Stimulated activated CD8-positive, alpha-beta memory T cell treated with anti-CD3 and anti-CD28 coated beads, Interleukin-4, amount 100 ng/mL, for 48 hours (primary cell): ENCODE measurements at regions not wholly inside any gene's neighbourhood (a gene's known extent, or its start where the extent isn't known, plus 50 kb on each side); places are given as distances from the start of the nearest gene placed in this dataset.

Experiments
- DNase-seq: peaks from one replicate; pipeline ENCODE4 v3.0.0-alpha.2; 2020

GRCh38 chr14:34035177-34035933 is 84.5 kb upstream of the EGLN3 start:
- DNase-seq: no peak

- DNase-seq: no peak
These were observed 83.7 kb upstream of the EGLN3 start for GRCh38 chr14:34034447-34035176.

GRCh38 chr14:34032720-34033119 is 81.8 kb upstream of the EGLN3 start:
- no peak for DNase-seq

- no peak for DNase-seq
These were observed 80.0 kb upstream of the EGLN3 start for GRCh38 chr14:34030864-34031263.

GRCh38 chr14:34029921-34030334 is 79.1 kb upstream of the EGLN3 start:
- DNase-seq: no peak

- no peak for DNase-seq
These were observed 77.2 kb upstream of the EGLN3 start for GRCh38 chr14:34027990-34028495.

GRCh38 chr14:34027130-34027989 is 76.5 kb upstream of the EGLN3 start:
- no peak for DNase-seq

- no peak for DNase-seq
These were observed 74.6 kb upstream of the EGLN3 start for GRCh38 chr14:34025325-34026017.

GRCh38 chr14:34024768-34025144 is 73.9 kb upstream of the EGLN3 start:
- no peak for DNase-seq

- no peak for DNase-seq
These were observed 73.2 kb upstream of the EGLN3 start for GRCh38 chr14:34023824-34024767.

- DNase-seq: no peak
These were observed 70.2 kb upstream of the EGLN3 start for GRCh38 chr14:34021096-34021495.

- DNase-seq: no peak
These were observed 69.1 kb upstream of the EGLN3 start for GRCh38 chr14:34020014-34020413.

- no peak for DNase-seq
These were observed 67.8 kb upstream of the EGLN3 start for GRCh38 chr14:34018564-34019244.

GRCh38 chr14:34018125-34018524 is 67.3 kb upstream of the EGLN3 start:
- DNase-seq: no peak

- DNase-seq: no peak
These were observed 64.5 kb upstream of the EGLN3 start for GRCh38 chr14:34015383-34015782.

GRCh38 chr14:34014936-34015335 is 64.1 kb upstream of the EGLN3 start:
- no peak for DNase-seq

- no peak for DNase-seq
These were observed 62.8 kb upstream of the EGLN3 start for GRCh38 chr14:34013721-34014060.

GRCh38 chr14:34012978-34013720 is 62.3 kb upstream of the EGLN3 start:
- DNase-seq: no peak

- DNase-seq: no peak
These were observed 61.5 kb upstream of the EGLN3 start for GRCh38 chr14:34012369-34012768.

GRCh38 chr14:34009956-34010355 is 59.1 kb upstream of the EGLN3 start:
- no peak for DNase-seq
